ENCODE measurements at regions not wholly inside any gene's neighbourhood (a gene's known extent, or its start where the extent isn't known, plus 50 kb on each side); places are given as distances from the start of the nearest gene placed in this dataset.

DNA sequence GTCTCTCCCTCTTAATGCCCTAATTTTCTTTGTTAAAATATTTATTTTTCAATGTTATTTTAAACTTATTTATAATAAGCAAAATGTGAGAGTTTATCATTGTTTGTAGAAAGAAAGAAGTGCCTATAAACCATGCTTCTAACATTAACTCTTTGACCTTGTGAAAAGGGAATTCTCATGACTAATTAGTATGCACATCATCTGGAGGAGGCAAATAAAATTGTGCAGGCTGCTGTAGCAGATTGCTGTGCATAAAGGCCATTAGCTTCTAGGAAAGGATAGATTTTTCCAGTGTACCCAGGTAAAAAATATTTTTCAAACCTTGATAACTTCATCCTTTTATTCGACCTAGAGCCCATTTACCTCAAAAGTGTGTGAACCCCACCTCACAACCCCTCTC lies 84.6 kb upstream of the GUCY1A1 start:
- TF ChIP-seq, protein P1, sequence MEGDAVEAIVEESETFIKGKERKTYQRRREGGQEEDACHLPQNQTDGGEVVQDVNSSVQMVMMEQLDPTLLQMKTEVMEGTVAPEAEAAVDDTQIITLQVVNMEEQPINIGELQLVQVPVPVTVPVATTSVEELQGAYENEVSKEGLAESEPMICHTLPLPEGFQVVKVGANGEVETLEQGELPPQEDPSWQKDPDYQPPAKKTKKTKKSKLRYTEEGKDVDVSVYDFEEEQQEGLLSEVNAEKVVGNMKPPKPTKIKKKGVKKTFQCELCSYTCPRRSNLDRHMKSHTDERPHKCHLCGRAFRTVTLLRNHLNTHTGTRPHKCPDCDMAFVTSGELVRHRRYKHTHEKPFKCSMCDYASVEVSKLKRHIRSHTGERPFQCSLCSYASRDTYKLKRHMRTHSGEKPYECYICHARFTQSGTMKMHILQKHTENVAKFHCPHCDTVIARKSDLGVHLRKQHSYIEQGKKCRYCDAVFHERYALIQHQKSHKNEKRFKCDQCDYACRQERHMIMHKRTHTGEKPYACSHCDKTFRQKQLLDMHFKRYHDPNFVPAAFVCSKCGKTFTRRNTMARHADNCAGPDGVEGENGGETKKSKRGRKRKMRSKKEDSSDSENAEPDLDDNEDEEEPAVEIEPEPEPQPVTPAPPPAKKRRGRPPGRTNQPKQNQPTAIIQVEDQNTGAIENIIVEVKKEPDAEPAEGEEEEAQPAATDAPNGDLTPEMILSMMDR (IDR thresholded peaks at IDR 0.05; ENCODE audit: low read length) = no peak
- no peak for TF ChIP-seq EZH2 (IDR thresholded peaks at IDR 0.05; ENCODE audit: borderline replicate concordance, low read length)

Data from OCI-LY1 (cell line).